RKO (cell line): ENCODE measurements at regions not wholly inside any gene's neighbourhood (a gene's known extent, or its start where the extent isn't known, plus 50 kb on each side); places are given as distances from the start of the nearest gene placed in this dataset.
"Not testable (repeated sequence)": the region's sequence is repeated elsewhere in the genome, so short reads cannot be mapped to it uniquely, and the experiment has no call there.

Experiments
- DNase-seq: peaks from one replicate; pipeline ENCODE4 v3.0.0-alpha.2; 2016; ENCODE audit warnings: low spot score

DNA sequence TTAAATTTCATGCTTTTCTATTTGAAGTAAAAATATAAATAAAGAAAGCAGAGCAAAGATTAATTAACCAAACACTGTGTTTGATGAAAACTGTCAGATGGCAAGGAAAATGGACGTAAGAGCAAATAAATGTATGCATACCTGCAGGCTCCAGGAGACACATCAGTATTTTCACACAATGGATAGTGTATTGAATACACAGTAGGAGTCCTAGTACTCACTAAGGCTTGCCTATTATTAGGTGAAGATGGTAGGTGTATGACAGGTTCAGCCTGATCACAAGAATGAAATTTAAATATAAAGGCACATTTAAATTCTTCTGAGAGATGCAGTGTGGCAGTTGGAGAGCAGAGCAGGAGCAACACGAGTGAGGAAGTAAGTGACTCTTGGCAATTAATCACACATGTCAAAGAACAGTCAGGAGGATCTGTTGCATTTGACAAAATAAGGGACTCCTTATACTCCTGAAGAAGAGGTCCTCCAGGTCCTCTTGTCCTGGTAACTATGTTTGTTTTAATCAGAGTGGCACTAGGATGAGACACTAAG, 106.0 kb upstream of the NDST4 start:
- DNase-seq = no peak

- no peak for DNase-seq
Measured at GRCh38 chr4:115215935-115216334, 102.5 kb upstream of the NDST4 start.

- DNase-seq = no peak
Measured at GRCh38 chr4:115213716-115214115, 100.3 kb upstream of the NDST4 start.

- DNase-seq = no peak
Measured at GRCh38 chr4:115201042-115201330, 87.6 kb upstream of the NDST4 start.

DNA sequence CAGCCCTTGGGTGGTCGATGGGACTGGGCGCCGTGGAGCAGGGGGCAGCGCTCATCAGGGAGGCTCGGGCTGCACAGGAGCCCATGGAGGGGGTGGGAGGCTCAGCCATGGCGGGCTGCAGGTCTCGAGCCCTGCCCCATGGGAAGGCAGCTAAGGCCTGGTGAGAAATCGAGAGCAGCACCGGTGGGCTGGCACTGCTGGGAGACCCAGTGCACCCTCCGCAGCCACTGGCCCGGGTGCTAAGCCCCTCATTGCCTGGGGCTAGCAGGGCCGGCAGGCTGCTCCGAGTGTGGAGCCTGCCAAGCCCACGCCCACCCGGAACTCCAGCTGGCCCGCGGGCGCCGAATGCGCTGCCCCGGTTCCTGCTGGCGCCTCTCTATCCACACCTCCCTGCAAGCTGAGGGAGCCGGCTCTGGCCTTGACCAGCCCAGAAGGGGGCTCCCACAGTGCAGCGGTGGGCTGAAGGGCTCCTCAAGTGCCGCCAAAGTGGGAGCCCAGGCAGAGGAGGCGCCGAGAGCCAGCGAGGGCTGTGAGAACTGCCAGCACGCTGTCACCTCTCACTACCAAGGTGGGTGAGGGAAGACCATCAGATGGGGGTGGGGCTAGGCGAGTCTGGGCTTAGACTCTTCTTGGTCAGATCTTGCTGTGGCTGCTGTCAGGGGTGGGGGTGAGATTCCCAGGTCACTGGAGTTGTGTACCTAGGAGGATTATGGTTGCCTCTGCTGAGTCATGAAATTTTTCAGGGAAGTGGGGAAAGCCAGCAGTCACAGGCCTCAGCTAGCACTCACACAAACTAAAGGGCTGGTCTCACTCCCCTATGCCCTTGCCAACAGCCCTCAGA, 87.0 kb upstream of the NDST4 start:
- not testable (repeated sequence) for DNase-seq

DNA sequence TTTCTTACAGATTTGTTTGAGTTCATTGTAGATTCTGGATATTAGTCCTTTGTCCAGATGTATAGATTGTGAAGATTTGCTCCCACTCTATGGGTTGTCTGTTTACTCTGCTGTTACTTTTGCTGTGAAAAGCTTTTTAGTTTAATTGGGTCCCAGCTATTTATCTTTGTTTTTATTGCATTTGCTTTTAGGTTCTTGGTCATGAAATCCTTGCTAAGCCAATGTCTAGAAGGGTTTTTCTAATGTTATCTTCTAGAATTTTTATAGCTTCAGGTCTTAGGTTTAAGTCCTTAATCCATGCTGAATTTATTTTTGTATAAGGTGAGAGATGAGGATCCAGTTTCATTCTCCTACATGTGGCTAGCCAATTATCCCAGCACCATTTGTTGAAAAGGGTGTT, 81.2 kb upstream of the NDST4 start:
- not testable (repeated sequence) for DNase-seq

GRCh38 chr4:115190529-115190928, 77.1 kb upstream of the NDST4 start:
- no peak for DNase-seq

- DNase-seq = peak; percentile 6
Measured at GRCh38 chr4:115187136-115187535, 73.7 kb upstream of the NDST4 start.

- not testable (repeated sequence) for DNase-seq
Measured at GRCh38 chr4:115179438-115180062, 66.1 kb upstream of the NDST4 start.

GRCh38 chr4:115178687-115179086, 65.3 kb upstream of the NDST4 start:
- not testable (repeated sequence) for DNase-seq

GRCh38 chr4:115171220-115171619, 57.8 kb upstream of the NDST4 start:
- no peak for DNase-seq

DNA sequence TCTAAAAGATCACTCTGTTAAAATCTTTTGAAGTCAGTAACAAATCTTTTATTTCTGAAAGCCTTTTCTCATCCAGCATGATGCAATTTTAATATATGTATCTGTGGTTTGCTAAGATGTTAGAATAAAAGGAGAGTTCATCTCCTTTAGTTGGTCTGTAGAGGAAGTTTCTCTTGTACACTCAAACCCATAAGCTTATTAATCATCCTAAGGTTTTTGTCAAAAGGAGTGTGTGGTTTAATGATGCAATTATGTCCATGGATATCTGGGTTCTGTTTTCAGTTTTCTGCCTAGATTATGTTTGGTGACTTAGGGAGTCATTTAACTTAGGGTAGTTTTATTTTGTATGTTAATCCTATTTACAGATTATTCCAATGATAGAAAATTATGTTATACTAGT, 52.1 kb upstream of the NDST4 start:
- no peak for DNase-seq
